Kidney tubule cell (primary cell): ENCODE measurements at regions not wholly inside any gene's neighbourhood (a gene's known extent, or its start where the extent isn't known, plus 50 kb on each side); places are given as distances from the start of the nearest gene placed in this dataset.

Source experiments
- DNase-seq: peaks from one replicate; pipeline ENCODE4 v3.0.0-alpha.2; 2018; ENCODE audit warnings: low spot score

- no peak for DNase-seq
These were observed 709.0 kb downstream of the EPM2A start for GRCh38 chr6:145026267-145026679.

- DNase-seq = peak; percentile 62
These were observed 707.0 kb downstream of the EPM2A start for GRCh38 chr6:145028144-145028818.

GRCh38 chr6:145031001-145031400 lies 704.3 kb downstream of the EPM2A start:
- DNase-seq = peak; percentile 9

- DNase-seq = no peak
These were observed 703.4 kb downstream of the EPM2A start for GRCh38 chr6:145031962-145032361.

- no peak for DNase-seq
These were observed 702.7 kb downstream of the EPM2A start for GRCh38 chr6:145032562-145033145.

- DNase-seq = peak; percentile 82
These were observed 700.7 kb downstream of the EPM2A start for GRCh38 chr6:145034664-145035063.

GRCh38 chr6:145036236-145036635 lies 699.1 kb downstream of the EPM2A start:
- DNase-seq = peak; percentile 43

GRCh38 chr6:145036848-145037567 lies 698.3 kb downstream of the EPM2A start:
- DNase-seq = peak; percentile 44

- DNase-seq = no peak
These were observed 692.8 kb downstream of the EPM2A start for GRCh38 chr6:145042559-145042958.

- no peak for DNase-seq
These were observed 691.3 kb downstream of the EPM2A start for GRCh38 chr6:145043926-145044500.

- DNase-seq = peak; percentile 43
These were observed 690.6 kb downstream of the EPM2A start for GRCh38 chr6:145044641-145045246.

- no peak for DNase-seq
These were observed 689.7 kb downstream of the EPM2A start for GRCh38 chr6:145045582-145045981.

GRCh38 chr6:145047891-145048290 lies 687.4 kb downstream of the EPM2A start:
- DNase-seq = no peak

- DNase-seq = no peak
These were observed 683.7 kb downstream of the EPM2A start for GRCh38 chr6:145051661-145052060.

GRCh38 chr6:145055567-145055966 lies 679.8 kb downstream of the EPM2A start:
- DNase-seq = no peak

- DNase-seq = no peak
These were observed 674.6 kb downstream of the EPM2A start for GRCh38 chr6:145060714-145061113.

GRCh38 chr6:145063091-145063490 lies 672.2 kb downstream of the EPM2A start:
- DNase-seq = no peak

- DNase-seq = peak; percentile 83
These were observed 667.9 kb downstream of the EPM2A start for GRCh38 chr6:145067430-145067829.

- DNase-seq = no peak
These were observed 666.7 kb downstream of the EPM2A start for GRCh38 chr6:145068577-145068976.

- no peak for DNase-seq
These were observed 665.4 kb downstream of the EPM2A start for GRCh38 chr6:145069966-145070365.

GRCh38 chr6:145070791-145071190 lies 664.5 kb downstream of the EPM2A start:
- DNase-seq = peak; percentile 65

- peak; percentile 75 for DNase-seq
These were observed 663.5 kb downstream of the EPM2A start for GRCh38 chr6:145071836-145072235.
